ENCODE measurements at regions not wholly inside any gene's neighbourhood (a gene's known extent, or its start where the extent isn't known, plus 50 kb on each side); places are given as distances from the start of the nearest gene placed in this dataset.

- H3K4me3 ChIP-seq, result no peak overlapping the region
- no peaks in the 10 kb centered on the region for H3K4me1 ChIP-seq
- no peaks in the 10 kb centered on the region for H3K9me3 ChIP-seq
- 60 to 71% methylated on average over 4 of the region's 4 CpGs for WGBS, 2 donors
- intact Hi-C loops (cut with DNase I), result no loop called here
- H3K27ac ChIP-seq, result no peak overlapping the region
- ATAC-seq, result no peak
- no peak for TF ChIP-seq POLR2A (IDR thresholded peaks at IDR 0.05)
- no peak for TF ChIP-seq CTCF (IDR thresholded peaks at IDR 0.05)
- no peaks in the 10 kb centered on the region for H3K27me3 ChIP-seq
- no peak for DNase-seq
- H3K36me3 ChIP-seq (replicated peaks in 1 of 2; ENCODE audit: insufficient read depth in 1 of 2, low read depth in 2 of 2), result no peaks in the 10 kb centered on the region
Observed at GRCh38 chr18:29753379-29753778, 1289.2 kb downstream of the DSC3 start.

GRCh38 chr18:29749704-29750103, 1292.8 kb downstream of the DSC3 start:
- no peak for ATAC-seq
- Histone ChIP-seq H3K4me1 (no peaks in the 10 kb centered on the region), H3K27me3 (no peaks in the 10 kb centered on the region), H3K27ac (no peak overlapping the region), H3K4me3 (no peak overlapping the region), H3K9me3 (no peaks in the 10 kb centered on the region), H3K36me3 (replicated peaks in 1 of 2; ENCODE audit: insufficient read depth in 1 of 2, low read depth in 2 of 2) (no peaks in the 10 kb centered on the region)
- intact Hi-C loops (cut with DNase I), result no loop called here
- DNase-seq, result no peak
- 60 to 79% methylated on average over 1 of the region's 1 CpG for WGBS, 2 donors
- TF ChIP-seq CTCF (IDR thresholded peaks at IDR 0.05), result no peak
- no peak for TF ChIP-seq POLR2A (IDR thresholded peaks at IDR 0.05)

GRCh38 chr18:29741461-29741860, 1301.1 kb downstream of the DSC3 start:
- DNase-seq (no peak), ATAC-seq (no peak)
- Histone ChIP-seq H3K27ac (no peak overlapping the region), H3K4me1 (no peaks in the 10 kb centered on the region), H3K36me3 (replicated peaks in 1 of 2; ENCODE audit: insufficient read depth in 1 of 2, low read depth in 2 of 2) (no peaks in the 10 kb centered on the region), H3K9me3 (no peaks in the 10 kb centered on the region), H3K27me3 (no peaks in the 10 kb centered on the region), H3K4me3 (no peak overlapping the region)
- no peak for TF ChIP-seq POLR2A (IDR thresholded peaks at IDR 0.05)
- no peak for TF ChIP-seq CTCF (IDR thresholded peaks at IDR 0.05)
- WGBS, 2 donors, result 64 to 69% methylated on average over 1 of the region's 1 CpG
- intact Hi-C loops (cut with DNase I), result no loop called here

GRCh38 chr18:29737620-29738019, 1304.9 kb downstream of the DSC3 start:
- no peaks in the 10 kb centered on the region for H3K27me3 ChIP-seq
- no peaks in the 10 kb centered on the region for H3K36me3 ChIP-seq (replicated peaks in 1 of 2; ENCODE audit: insufficient read depth in 1 of 2, low read depth in 2 of 2)
- no peaks in the 10 kb centered on the region for H3K4me1 ChIP-seq
- H3K9me3 ChIP-seq, result no peaks in the 10 kb centered on the region
- ATAC-seq (no peak), DNase-seq (no peak)
- TF ChIP-seq CTCF (IDR thresholded peaks at IDR 0.05) (no peak), POLR2A (IDR thresholded peaks at IDR 0.05) (no peak)
- intact Hi-C loops (cut with DNase I), result no loop called here
- H3K27ac ChIP-seq, result no peak overlapping the region
- no peak overlapping the region for H3K4me3 ChIP-seq
- WGBS, 2 donors, result 72 to 79% methylated on average over 4 of the region's 4 CpGs

GRCh38 chr18:29737190-29737589, 1305.4 kb downstream of the DSC3 start:
- no peak for ATAC-seq
- intact Hi-C loops (cut with DNase I), result no loop called here

More at GRCh38 chr18:29737190-29737589, 1305.4 kb downstream of the DSC3 start:
- DNase-seq, result no peak
- 44 to 72% methylated on average over 2 to 3 of the region's 3 CpGs for WGBS, 2 donors
- TF ChIP-seq POLR2A (IDR thresholded peaks at IDR 0.05), result no peak
- no peak for TF ChIP-seq CTCF (IDR thresholded peaks at IDR 0.05)
- Histone ChIP-seq H3K4me1 (no peaks in the 10 kb centered on the region), H3K4me3 (no peak overlapping the region), H3K27me3 (no peaks in the 10 kb centered on the region), H3K27ac (no peak overlapping the region), H3K36me3 (replicated peaks in 1 of 2; ENCODE audit: insufficient read depth in 1 of 2, low read depth in 2 of 2) (no peaks in the 10 kb centered on the region), H3K9me3 (no peaks in the 10 kb centered on the region)

Measured in body of pancreas (tissue), 4 donors.